BLaER1 treated with 17β-estradiol and CSF1 and Interleukin-3, amounts not matched to agents 10 nM and 100 nM (cell line): ENCODE measurements at regions not wholly inside any gene's neighbourhood (a gene's known extent, or its start where the extent isn't known, plus 50 kb on each side); places are given as distances from the start of the nearest gene placed in this dataset.

ENCODE experiments used
- H3K27ac ChIP-seq, 11 experiments: shearing (Covaris generic); formaldehyde crosslinking; 2 replicates each; pipeline ENCODE4 v1.8.1; 2022
- H3K27me3 ChIP-seq, 11 experiments: shearing (Covaris generic); formaldehyde crosslinking; 2 replicates each; pipeline ENCODE4 v1.8.1; 2022
- H3K36me3 ChIP-seq, 11 experiments: shearing (Covaris generic); formaldehyde crosslinking; 2 replicates each; pipeline ENCODE4 v1.8.1; 2022
- H3K4me1 ChIP-seq, 10 experiments: shearing (Covaris generic); formaldehyde crosslinking; 2 replicates each; pipeline ENCODE4 v1.8.1; 2022
- H3K4me2 ChIP-seq, 11 experiments: shearing (Covaris generic); formaldehyde crosslinking; 2 replicates each; pipeline ENCODE4 v1.8.1; 2022
- H3K4me3 ChIP-seq, 10 experiments: shearing (Covaris generic); formaldehyde crosslinking; 2 replicates each; pipeline ENCODE4 v1.8.1; 2022
- H3K9ac ChIP-seq, 11 experiments: shearing (Covaris generic); formaldehyde crosslinking; 2 replicates each; pipeline ENCODE4 v1.8.1; 2022
- H3K9me3 ChIP-seq, 11 experiments: shearing (Covaris generic); formaldehyde crosslinking; replicated peaks in 1 of 11; 2 replicates each; pipeline ENCODE4 v1.8.1; 2022
- H4K20me1 ChIP-seq, 11 experiments: shearing (Covaris generic); formaldehyde crosslinking; 2 replicates each; pipeline ENCODE4 v1.8.1; 2022
- Cebpa-rat ChIP-seq, 11 experiments: shearing (Covaris generic); IDR thresholded peaks; 2 replicates each; pipeline ENCODE4 v1.8.1; 2022

DNA sequence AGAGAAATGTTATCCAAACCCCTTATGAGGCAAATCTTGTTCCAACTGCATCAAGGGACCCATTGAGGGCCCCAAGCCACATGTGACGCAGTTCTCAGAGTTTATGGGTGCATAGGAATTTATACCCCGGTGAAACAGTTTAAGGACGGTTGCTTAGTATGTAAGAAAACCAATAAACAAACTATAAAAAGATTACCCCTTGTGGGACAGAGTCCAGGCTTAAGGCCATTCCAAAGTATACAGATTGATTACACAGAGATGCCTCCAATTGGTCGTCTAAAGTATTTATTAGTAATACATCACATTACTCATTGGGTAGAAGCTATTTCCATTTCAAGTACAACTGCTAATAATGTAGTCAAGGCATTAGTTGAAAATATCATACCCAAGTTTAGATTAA, 885.0 kb upstream of the MDGA2 start:
- Histone ChIP-seq H3K4me1 (no peaks in the 10 kb centered on the region), H3K27ac (no peak overlapping the region), H3K9me3 (peaks cover 9 to 18% (median 12%) of the 10 kb centered on the region in 11 experiments; a peak in 20 of 22 replicates), H3K4me2 (no peak overlapping the region), H4K20me1 (no peaks in the 10 kb centered on the region), H3K4me3 (no peak overlapping the region), H3K36me3 (no peaks in the 10 kb centered on the region), H3K27me3 (no peaks in the 10 kb centered on the region), H3K9ac (no peak overlapping the region)
- no peak for TF ChIP-seq Cebpa-rat (IDR thresholded peaks at IDR 0.05)

DNA sequence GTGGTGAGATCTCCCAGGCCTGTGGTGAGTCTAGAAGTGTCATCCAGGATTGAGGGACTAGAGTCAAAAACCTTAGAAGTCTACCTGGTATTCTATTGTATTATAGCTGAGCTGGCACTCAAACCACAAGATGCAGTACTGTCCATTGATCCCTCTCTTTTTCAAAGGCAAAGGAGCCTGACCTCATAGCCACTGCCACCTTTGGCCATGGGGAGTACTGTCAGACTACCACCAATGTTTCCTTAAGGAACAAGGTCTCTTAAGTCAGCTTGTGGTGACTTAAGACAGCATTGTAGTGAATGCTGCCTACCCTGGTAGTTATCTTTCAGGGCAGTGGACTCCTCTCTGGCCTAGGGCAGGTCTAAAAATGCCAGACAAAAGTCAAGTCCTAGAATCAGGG, 878.0 kb upstream of the MDGA2 start:
- no peaks in the 10 kb centered on the region for H3K36me3 ChIP-seq
- TF ChIP-seq Cebpa-rat (IDR thresholded peaks at IDR 0.05), result no peak
- H3K4me2 ChIP-seq, result no peak overlapping the region
- no peak overlapping the region for H3K4me3 ChIP-seq
- H3K9me3 ChIP-seq, result no peaks in the 10 kb centered on the region
- no peak overlapping the region for H3K9ac ChIP-seq
- H3K27ac ChIP-seq, result no peak overlapping the region
- H4K20me1 ChIP-seq, result no peaks in the 10 kb centered on the region
- H3K27me3 ChIP-seq, result no peaks in the 10 kb centered on the region
- no peaks in the 10 kb centered on the region for H3K4me1 ChIP-seq

DNA sequence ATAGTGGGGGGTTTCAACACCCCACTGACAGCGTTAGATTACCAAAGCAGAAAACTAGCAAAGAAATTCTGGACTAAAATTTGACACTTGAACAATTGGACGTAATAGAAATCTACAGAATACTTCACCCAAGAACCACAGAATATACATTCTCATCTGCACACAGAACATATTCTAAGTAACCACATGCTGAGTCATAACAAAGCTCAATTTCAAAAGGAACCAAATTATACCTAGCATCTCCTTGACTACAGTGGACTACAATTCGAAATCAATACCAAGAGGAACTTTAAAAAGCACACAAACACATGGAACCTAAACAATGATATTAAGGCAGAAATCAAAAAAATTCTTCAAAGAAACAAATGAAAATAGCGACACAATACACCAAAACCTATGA, 871.6 kb upstream of the MDGA2 start:
- Histone ChIP-seq H3K36me3 (no peaks in the 10 kb centered on the region), H3K4me1 (no peaks in the 10 kb centered on the region), H3K4me3 (no peak overlapping the region)

DNA sequence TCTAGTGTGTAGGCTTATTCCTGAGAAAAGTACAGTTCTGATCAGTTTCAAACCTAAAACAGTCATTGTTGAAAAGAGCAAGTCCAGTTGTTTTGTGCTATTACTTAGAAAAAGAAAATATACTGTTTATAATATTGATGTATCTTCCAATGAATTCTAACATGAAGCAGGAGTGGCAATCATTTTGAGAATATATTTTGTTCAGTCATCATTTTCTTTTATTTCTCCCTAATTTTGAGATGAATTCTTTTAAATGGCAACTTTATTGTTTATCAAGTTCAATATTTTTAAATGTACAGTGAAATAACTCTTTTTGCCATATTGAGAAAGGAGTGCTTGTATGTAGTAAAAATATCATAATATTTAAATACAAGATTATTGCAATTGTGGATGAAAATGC, 862.2 kb upstream of the MDGA2 start:
- no peak overlapping the region for H3K4me2 ChIP-seq
- no peaks in the 10 kb centered on the region for H3K36me3 ChIP-seq
- no peaks in the 10 kb centered on the region for H3K9me3 ChIP-seq
- no peak overlapping the region for H3K27ac ChIP-seq
- H3K4me3 ChIP-seq, result no peak overlapping the region
- no peaks in the 10 kb centered on the region for H4K20me1 ChIP-seq
- no peak overlapping the region for H3K9ac ChIP-seq
- H3K27me3 ChIP-seq, result no peaks in the 10 kb centered on the region
- no peaks in the 10 kb centered on the region for H3K4me1 ChIP-seq
- TF ChIP-seq Cebpa-rat (IDR thresholded peaks at IDR 0.05), result no peak

More for the DNA sequence above, 871.6 kb upstream of the MDGA2 start:
- H3K9ac ChIP-seq, result no peak overlapping the region
- no peaks in the 10 kb centered on the region for H3K9me3 ChIP-seq
- TF ChIP-seq Cebpa-rat (IDR thresholded peaks at IDR 0.05), result no peak
- H3K27ac ChIP-seq, result no peak overlapping the region
- H3K4me2 ChIP-seq, result no peak overlapping the region
- no peaks in the 10 kb centered on the region for H4K20me1 ChIP-seq
- no peaks in the 10 kb centered on the region for H3K27me3 ChIP-seq

DNA sequence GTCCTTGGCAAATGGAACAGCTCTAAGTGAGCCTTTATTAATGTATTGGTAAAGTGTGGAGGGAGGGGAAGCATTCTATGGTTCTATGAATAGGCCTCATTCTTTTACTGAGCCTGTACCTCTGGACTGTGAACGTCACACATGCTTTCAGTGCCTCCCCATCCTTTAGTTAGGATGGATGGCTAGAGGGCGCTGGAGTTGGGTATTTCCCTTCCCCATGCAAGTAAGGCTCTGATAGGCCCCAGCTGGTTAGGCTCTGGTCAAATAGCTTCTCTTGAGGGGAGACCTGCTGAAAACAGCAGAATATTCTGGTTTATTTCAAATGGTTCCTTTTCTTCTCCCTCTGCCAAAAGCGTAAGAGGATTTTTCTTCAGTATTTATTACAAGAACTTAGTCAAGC, 860.9 kb upstream of the MDGA2 start:
- H4K20me1 ChIP-seq, result no peaks in the 10 kb centered on the region
- H3K4me1 ChIP-seq, result no peaks in the 10 kb centered on the region
- no peak overlapping the region for H3K4me2 ChIP-seq
- no peak overlapping the region for H3K9ac ChIP-seq
- no peaks in the 10 kb centered on the region for H3K9me3 ChIP-seq
- no peak for TF ChIP-seq Cebpa-rat (IDR thresholded peaks at IDR 0.05)
- H3K27ac ChIP-seq, result no peak overlapping the region
- H3K36me3 ChIP-seq, result no peaks in the 10 kb centered on the region
- H3K4me3 ChIP-seq, result no peak overlapping the region
- H3K27me3 ChIP-seq, result no peaks in the 10 kb centered on the region

DNA sequence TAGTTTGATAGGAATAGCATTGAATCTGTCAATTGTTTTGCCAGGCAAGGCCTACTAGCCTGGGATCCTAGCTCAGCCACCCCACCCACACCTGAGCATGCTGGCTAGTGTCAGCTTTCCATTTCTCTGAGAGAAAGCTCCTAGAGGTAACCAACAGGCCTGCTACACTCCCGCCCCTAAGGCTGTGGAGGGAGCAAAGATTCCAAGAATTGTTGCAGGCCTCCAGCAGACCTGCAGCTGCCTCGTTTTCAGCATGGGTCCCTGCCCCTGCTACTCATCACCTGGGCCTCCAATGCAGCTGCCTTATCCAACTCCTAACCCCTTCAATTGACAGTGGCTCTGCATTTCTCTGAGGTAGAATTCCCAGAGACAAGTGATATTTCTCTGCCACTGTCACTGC, 852.4 kb upstream of the MDGA2 start:
- H3K9me3 ChIP-seq, result peaks cover 0 to 4% (median 0%) of the 10 kb centered on the region in 11 experiments; a peak in 1 of 22 replicates
- H3K4me1 ChIP-seq, result peaks cover 0 to 10% (median 0%) of the 10 kb centered on the region in 10 experiments; a peak in 2 of 20 replicates
- no peaks in the 10 kb centered on the region for H4K20me1 ChIP-seq
- no peak overlapping the region for H3K9ac ChIP-seq
- no peaks in the 10 kb centered on the region for H3K36me3 ChIP-seq
- no peak overlapping the region for H3K4me2 ChIP-seq
- H3K27ac ChIP-seq, result no peak overlapping the region
- TF ChIP-seq Cebpa-rat (IDR thresholded peaks at IDR 0.05), result no peak
- no peaks in the 10 kb centered on the region for H3K27me3 ChIP-seq
- no peak overlapping the region for H3K4me3 ChIP-seq

DNA sequence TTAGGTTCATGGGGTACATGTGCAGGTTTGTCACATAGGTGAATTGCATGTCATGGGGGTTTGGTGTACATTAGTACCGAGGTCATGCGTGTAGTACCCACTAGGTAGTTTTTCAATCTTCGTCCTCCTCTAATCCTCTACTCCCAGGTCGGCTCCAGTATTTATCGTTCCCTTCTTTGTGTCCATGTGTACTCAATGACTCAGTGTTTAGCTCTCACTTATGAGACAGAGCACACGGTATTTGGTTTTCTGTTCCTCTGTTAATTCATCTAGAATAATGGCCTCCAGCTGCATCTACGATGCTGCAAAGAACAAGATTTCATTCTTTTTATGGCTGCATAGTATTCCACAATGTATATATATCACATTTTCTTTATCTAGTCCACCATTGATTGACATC, 850.9 kb upstream of the MDGA2 start:
- no peak overlapping the region for H3K4me3 ChIP-seq
- TF ChIP-seq Cebpa-rat (IDR thresholded peaks at IDR 0.05), result no peak

DNA sequence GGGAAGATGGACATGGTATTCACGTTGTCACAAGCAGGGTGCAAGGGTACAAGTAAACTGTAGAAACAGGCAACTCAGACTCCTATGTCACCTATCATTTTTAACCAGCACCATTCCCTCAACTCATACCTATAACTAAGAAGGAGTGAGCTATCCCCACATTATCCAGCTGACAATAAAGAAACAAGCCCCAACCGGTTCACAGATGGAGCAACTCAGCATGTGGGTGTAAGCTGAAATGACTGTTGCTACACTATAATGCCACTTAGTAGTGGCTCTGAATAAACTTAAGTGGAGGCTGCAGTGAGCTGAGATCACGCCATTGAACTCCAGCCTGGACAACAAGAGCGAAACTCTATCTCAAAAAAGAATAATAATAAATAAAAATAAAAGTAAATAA, 829.5 kb upstream of the MDGA2 start:
- Histone ChIP-seq H3K27ac (no peak overlapping the region), H3K4me1 (no peaks in the 10 kb centered on the region), H3K36me3 (no peaks in the 10 kb centered on the region), H3K27me3 (no peaks in the 10 kb centered on the region), H4K20me1 (no peaks in the 10 kb centered on the region), H3K4me3 (no peak overlapping the region), H3K9ac (no peak overlapping the region), H3K9me3 (no peaks in the 10 kb centered on the region), H3K4me2 (no peak overlapping the region)
- TF ChIP-seq Cebpa-rat (IDR thresholded peaks at IDR 0.05), result no peak

More for the DNA sequence above, 850.9 kb upstream of the MDGA2 start:
- Histone ChIP-seq H3K27me3 (no peaks in the 10 kb centered on the region), H3K9me3 (peaks cover 0 to 4% (median 0%) of the 10 kb centered on the region in 11 experiments; a peak in 1 of 22 replicates), H3K27ac (no peak overlapping the region), H3K9ac (no peak overlapping the region), H3K4me2 (no peak overlapping the region), H3K4me1 (peaks cover 0 to 10% (median 0%) of the 10 kb centered on the region in 10 experiments; a peak in 2 of 20 replicates), H3K36me3 (no peaks in the 10 kb centered on the region), H4K20me1 (no peaks in the 10 kb centered on the region)

DNA sequence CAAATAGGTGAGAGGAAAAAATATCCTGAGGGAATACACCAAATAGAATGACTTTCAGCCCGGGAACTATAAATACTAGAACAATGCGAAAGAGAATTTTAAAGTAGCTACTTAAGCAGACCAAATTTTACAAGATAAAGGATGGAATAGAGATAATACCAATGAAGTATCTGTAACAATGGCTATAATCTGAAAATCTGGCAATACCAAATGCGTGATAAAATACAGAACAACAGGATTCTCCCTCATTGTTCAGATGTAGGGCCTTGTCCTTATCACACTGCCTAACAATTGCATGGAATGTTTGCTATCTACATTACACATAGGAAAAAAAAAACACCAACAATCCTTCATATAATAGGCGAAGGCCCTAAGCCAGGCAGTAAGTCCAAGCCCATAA, 815.4 kb upstream of the MDGA2 start:
- no peak for TF ChIP-seq Cebpa-rat (IDR thresholded peaks at IDR 0.05)
- Histone ChIP-seq H3K9me3 (no peaks in the 10 kb centered on the region), H3K9ac (no peak overlapping the region)

DNA sequence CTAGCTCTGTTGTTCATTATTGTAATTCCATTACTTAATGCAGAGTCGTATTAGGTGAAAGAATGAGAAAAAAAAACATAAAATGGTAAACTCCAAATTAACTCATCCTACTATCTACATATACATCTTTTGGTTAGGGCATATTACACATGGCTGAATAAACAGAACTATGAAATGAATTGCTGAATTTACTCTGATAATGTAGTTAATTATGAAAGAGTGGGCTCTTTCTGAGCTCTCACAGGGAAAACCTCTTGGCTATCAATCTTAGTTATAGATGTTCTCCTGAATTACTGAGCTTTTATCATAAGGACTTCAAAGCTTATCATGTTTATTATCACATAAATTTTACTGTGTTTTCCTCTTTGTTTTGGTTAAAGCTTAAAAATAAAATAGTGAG, 798.5 kb upstream of the MDGA2 start:
- H3K9ac ChIP-seq, result no peak overlapping the region
- no peak overlapping the region for H3K4me2 ChIP-seq
- peaks cover 0 to 9% (median 6%) of the 10 kb centered on the region in 11 experiments; a peak in 12 of 22 replicates for H3K9me3 ChIP-seq
- no peak overlapping the region for H3K4me3 ChIP-seq
- TF ChIP-seq Cebpa-rat (IDR thresholded peaks at IDR 0.05), result no peak
- no peaks in the 10 kb centered on the region for H3K4me1 ChIP-seq
- no peaks in the 10 kb centered on the region for H3K36me3 ChIP-seq
- no peak overlapping the region for H3K27ac ChIP-seq
- no peaks in the 10 kb centered on the region for H4K20me1 ChIP-seq
- H3K27me3 ChIP-seq, result no peaks in the 10 kb centered on the region

More for the DNA sequence above, 815.4 kb upstream of the MDGA2 start:
- Histone ChIP-seq H3K36me3 (no peaks in the 10 kb centered on the region), H3K4me3 (no peak overlapping the region), H3K27me3 (no peaks in the 10 kb centered on the region), H4K20me1 (no peaks in the 10 kb centered on the region), H3K4me1 (no peaks in the 10 kb centered on the region), H3K4me2 (no peak overlapping the region), H3K27ac (no peak overlapping the region)
